Activated CD4-positive, CD25-positive, alpha-beta regulatory T cell treated with anti-CD3 and anti-CD28 coated beads, Interleukin-2, amount 50 U/mL, for 72 hours (primary cell): ENCODE measurements at regions not wholly inside any gene's neighbourhood (a gene's known extent, or its start where the extent isn't known, plus 50 kb on each side); places are given as distances from the start of the nearest gene placed in this dataset.

Experiments used
- DNase-seq: peaks from one replicate; pipeline ENCODE4 v3.0.0; 2021

DNA sequence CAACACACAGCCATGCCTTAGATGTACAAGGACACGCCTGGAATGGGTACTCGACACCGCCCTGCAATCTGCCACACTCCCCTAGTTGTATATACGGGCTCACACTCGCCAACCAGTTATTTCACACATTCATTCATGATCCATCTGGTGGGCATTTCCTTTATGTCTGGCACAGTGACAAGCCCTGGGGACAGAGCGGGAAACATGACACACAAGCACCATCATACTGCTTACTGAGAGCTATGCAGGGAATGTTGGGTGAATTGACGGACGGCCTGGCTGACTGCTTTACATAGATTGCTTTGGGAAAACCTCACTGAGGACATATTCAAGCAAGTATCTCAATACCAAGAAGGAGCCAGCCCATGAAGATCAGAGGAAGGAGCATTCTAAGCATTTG, 448.0 kb upstream of the SPRED2 start:
- no peak for DNase-seq

DNA sequence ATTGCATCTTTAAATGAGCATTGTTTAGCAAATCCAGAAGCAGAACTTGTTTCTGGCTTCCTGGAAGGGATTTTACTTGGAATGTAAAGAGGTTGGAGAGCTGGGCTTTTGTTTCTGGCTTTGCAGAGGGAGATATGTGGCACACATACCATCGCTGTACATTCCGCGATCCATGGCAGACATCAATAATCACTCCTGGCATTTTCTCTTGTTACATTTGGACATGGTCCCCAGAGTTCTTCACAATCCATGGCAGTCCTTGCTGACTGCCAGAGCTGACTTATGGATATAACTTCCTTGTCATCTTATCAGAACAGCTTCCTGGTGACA, 445.6 kb upstream of the SPRED2 start:
- no peak for DNase-seq

DNA sequence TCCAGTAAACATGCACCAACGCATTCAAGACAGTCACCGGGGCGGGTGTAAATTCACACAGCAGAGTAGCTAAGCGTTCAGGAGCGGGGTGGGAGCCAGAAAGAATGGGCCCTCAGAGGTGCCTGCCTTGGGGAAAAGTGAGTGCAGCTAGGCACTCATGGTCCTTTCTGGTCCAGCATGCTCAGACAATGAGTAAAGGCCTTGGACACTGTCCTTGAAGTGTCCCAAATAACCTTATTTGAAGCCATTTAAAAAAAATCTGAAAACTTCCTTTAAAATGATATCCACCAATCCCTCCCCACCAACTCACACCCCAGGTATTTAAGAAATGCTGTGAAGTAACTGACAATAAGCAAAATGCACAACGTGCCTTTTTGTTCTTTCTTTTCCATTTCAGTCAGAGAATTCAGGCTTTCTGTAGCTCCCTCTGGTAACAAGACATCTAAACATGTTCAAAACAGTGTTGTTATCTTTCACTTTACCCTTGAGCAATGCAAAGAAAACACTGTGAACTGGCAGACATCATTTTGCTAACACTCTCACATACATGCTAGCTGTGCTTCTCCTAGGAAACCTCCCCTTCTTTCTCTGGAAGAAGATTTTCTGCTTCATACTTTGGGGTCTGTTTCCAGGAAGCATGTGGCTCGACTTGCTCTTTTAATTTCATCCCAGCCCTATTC, 445.1 kb upstream of the SPRED2 start:
- DNase-seq: no peak

DNA sequence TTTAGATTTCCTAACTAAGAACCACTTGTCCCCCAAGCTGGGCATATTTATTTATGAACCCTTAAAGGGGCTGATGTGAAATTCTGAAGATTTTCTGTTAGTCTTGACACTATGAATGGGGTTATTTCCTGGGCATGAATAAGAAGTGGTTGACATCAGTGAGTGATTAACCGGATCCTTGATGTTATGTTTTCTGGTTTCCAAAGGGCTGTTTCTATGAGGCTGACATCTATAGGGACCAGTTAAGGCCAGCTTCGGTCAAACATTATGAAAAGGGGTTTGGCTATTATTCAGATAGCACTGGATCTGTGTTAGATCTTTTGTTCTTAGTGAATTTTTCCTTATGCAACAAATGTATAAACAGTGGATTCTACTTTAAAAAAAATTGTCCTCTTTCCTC, 443.7 kb upstream of the SPRED2 start:
- DNase-seq: no peak

DNA sequence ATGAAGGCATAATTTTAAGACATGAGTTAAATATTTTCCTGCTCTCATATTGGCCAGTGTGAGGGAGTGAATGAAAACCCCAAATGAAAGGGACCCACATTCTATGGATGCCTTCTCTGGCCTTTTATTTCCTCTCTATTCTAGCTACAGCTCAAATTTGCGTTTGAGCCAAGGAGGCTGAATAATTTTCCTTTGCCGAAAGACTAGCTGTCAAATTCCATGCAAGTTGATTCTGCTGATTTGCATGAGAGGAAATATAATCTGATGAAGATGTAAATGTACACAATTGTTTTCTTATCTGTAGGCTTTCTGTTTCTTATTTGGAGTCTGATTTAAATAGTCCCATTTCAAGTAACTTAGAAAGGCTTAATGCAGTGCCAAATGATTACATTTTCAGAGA, 438.4 kb upstream of the SPRED2 start:
- no peak for DNase-seq

DNA sequence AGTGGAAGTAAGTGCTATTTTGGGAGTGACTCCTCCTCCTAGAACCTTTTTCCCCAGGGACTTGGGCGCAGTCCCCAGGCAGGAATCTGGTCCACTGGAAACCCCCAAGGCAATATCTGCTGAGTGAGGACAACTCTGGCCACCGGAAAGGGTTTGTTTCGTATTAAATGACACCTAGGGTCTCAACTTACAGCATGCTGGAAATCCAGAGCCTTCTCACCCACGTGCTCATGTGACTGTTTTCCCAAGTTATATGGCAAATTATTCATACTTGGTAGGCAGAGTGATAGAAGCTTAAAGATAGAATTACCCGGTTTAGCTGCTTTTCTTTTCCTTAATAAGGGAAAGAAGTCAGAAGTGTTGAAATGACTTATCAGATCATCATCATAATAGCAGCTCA, 436.9 kb upstream of the SPRED2 start:
- DNase-seq: no peak

DNA sequence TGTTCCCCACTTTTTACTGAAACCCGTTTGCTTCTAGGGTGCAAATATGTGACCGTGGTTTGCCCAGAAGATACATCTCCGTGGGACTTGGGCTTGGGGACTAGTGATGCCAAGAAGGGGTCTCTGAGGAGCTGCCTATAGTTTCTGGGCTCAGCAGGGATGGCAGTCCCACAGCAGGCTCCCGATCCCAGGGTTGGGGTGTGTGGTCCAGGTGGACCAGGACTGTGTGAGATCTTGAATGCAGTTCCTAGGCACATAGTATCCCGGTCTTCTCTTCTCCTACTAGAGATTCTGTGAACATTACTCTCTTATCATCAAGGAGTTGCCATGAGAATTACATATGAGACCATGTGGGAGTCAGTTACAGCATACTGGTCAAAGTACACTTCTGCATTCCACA, 435.8 kb upstream of the SPRED2 start:
- DNase-seq: no peak

DNA sequence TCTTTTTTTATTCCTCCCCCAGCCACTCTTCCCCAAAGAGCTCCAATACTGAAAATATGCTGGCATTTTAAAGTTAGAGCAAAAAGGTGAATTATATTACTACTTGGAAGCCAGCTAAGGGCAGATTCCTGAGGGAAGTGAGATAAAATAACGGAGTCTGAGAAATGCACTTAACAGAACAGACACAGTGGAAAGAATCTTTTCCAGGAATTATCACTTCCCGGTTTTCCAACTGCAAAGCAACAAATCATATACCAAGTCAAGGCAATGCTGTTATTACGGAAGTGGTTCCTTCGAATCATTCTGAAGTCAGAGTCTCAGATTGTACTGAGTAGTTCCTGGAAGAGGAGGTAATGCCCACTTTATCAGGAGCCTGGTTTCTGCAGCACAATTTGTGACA, 435.0 kb upstream of the SPRED2 start:
- no peak for DNase-seq

DNA sequence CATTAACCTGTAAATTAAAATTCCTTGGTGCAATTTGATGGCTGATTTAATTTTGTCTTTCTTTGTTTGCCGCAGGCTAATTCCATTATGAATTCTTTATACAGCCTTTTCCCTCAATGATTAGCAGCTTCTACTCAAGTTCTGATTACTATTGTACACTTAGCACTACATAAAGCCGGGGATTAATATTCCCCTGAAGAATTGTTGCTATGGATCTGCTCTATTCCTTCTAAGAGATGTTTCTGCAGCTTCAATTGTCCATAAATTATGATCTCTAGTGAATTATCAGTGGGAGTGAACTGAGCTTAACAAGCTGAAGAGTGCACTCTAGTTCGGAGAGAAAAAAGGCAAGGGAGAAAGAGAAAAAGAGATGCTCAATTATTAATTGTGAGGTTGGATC, 433.7 kb upstream of the SPRED2 start:
- no peak for DNase-seq

DNA sequence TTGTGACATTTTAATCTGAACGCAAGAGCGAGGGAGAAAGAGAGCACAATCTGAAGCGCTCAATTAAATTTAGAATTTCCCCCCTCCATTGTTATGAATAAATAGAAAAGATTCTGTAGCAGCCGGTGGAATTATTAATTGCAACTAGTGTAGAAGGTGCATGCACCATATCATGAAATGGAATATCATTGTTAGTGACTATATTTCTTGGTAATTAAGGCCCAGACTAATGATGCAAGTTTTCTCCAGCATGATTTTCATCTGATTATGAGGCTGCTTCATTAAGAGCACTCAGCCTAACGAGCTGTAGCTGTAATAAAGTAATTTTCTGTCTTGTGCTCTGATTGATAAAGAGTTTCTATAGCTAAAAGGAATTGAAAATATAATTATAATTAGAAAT, 432.2 kb upstream of the SPRED2 start:
- DNase-seq: no peak

DNA sequence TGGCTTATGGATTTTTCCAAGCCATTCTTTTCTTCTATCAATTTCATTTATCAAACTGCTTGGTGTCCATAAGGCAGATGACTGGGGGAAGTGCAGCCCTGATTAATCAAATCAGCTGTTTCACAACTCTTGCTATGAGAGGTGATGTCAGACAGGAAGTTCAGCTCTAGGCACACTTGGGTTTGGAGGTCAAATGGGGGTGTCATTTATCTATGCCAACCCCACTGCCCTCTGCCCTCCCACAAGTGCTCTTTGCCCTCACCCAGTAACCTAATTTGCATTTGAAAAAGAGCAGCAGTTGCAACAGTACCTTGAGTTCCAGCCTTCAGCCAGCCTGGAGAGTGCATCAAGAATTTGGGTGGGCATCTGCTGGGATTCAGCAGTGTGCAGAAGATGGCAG, 431.3 kb upstream of the SPRED2 start:
- DNase-seq: no peak

DNA sequence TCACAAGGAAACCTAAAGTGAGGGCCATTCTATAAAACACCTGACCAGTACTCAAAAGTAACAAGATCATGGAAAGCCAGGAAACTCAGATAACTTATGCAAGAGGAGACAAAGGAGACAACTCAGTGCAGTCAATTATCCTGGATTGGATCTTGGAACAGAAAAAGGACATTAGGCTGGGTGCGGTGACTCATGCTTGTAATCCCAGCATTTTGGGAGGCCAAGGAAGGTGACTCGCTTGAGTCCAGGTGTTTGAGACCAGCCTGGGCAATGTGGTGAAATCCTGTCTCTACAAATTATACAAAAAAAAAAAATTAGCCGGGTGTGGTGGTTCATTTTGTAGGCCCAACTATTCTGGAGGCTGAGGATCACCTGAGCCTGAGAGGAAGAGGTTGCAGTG, 424.5 kb upstream of the SPRED2 start:
- no peak for DNase-seq

DNA sequence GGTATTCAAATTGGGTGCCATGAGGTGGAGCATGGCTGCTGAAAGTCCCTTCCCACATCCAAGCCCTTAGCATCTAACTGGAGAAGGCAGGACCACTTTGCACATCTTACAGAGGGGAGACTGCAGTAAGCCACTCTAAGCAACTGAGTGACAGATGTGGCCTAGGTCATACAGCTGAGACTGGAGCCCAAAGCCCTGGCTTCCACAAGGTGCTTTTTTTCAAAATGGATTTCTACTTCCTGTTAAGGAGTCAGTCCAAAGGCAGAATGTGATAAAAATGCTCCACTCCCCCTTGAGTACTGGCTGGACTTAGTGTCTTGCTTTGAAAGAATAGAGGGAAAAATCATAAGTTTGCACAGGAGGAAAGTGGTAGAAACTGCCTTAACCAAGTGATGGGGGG, 424.0 kb upstream of the SPRED2 start:
- DNase-seq: no peak

DNA sequence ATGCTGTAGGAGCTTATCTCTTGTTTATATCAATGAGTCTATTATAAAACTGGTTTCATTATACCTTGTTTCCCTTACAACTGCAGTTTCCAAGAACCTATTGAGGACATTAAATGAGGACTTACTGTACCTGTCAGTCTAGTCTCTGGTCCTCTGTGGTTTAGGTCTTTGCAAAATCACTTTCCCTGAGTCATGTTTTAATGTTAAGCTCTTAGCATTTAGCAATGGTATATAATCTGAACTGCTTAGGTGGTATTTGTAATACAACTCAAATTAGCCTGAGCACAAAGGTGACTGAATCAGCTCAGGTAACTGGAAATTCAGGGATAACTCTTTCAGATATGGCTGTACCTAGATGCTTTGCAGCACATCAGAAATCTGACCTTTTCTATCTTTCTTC, 418.3 kb upstream of the SPRED2 start:
- DNase-seq: no peak

DNA sequence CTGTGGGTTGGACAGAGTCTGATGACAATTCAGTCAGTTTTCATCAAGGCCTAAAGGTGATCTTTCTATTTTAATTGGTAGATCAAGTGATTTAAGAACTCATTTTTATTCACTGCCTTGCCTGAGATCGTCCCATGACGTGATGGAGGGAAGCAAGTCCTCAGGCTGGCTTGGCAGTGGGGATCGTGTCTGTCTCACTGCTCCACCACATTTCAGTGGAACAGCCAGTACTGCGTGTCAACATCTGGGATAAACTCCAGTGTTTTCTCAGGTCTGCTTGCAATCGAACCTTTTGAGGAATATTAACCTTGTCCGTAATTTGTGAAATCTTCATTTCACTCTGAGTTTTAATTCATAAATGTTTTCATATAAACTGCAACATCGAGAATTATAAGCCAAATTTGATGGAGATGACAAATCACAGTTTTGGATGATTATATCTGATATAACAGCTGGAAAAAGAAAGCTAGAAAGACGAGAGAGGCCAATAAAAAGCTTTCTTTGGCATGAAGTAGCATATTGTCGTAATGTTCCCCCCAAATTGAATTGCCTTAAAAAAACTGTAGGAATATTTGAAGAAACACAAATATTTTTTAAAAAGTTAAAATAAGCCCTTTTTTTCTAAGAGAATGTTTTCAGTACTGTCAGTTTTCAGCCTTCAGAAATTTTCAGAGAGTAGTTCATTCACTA, 414.7 kb upstream of the SPRED2 start:
- DNase-seq: no peak

DNA sequence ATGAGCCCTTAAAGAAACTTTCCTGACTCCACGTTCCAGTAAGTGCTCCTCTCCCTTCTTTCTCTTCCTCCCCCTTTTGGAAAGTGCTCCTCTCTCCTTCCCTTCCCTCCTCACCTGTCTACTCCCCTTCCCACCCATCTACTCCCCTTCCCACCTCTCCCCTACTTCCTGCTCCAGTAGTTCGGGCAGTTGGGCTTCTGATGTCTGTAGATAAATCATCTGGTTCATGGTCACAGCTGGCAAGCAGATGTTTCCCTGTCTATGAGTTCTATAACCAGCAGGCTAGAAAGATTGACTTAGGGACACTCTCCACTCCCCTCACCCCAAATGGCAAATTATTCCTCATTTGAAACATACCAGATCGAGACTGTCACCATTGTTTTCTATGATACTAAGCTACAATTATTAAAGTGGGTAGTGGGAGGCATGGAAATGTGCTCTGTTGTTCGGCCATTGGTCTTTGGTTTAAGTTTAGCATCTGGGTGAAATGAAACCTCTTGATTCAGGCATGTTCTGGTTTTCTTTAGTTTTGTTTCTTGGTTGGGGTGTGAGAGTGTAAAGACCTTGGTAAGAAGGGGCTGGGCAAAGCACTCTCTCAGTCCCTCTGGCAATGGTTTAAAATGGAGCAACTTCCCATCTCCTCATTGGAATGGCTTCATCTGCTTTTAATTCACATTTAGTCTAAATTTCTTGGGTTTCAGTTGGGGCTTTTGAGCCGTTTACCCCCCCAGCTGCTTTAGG, 413.2 kb upstream of the SPRED2 start:
- DNase-seq: no peak

DNA sequence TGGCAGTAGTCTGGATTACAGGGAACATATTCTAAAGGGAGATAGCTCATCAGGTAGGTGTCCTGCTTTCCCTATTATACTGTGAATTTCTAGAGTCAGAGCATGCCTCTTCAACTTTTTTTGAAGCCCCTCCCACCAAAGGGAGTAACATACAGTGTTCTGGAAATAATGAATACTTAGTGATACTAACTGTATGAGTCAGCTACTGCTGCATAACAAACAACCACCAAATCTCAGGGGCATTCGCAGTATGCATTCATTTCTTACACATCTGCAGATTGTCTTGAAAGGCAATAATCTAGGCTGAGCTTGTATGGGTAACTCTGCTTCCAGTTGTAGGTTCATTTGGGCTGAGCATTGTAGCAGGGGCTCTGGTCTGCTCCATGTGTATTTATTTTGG, 409.7 kb upstream of the SPRED2 start:
- DNase-seq: no peak

DNA sequence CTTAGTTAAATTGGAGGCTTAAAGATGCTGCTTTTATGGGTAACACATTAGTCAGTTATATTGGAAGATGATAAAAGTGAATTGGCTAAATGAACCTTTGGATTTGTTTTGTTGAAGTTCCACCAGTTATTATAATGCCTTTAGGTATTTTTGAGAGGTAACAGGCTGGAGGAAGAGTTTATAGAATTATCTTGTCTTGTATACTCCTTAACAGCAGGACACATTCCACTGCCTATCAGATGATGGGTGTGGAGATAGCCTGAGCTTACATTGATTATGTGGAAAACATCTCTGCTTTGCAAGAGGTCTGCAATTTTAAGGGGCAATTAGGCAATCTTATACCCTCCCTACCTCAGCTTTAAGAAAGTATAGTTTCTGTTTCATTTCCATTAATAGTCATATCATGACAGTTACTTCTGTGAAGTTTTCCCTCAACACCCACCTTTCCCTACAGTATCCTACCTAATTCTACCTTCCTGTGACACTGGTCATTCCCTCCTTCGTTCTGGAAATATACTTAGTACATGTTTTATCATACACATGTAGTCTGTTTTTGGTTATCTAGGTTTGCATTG, 403.7 kb upstream of the SPRED2 start:
- no peak for DNase-seq

DNA sequence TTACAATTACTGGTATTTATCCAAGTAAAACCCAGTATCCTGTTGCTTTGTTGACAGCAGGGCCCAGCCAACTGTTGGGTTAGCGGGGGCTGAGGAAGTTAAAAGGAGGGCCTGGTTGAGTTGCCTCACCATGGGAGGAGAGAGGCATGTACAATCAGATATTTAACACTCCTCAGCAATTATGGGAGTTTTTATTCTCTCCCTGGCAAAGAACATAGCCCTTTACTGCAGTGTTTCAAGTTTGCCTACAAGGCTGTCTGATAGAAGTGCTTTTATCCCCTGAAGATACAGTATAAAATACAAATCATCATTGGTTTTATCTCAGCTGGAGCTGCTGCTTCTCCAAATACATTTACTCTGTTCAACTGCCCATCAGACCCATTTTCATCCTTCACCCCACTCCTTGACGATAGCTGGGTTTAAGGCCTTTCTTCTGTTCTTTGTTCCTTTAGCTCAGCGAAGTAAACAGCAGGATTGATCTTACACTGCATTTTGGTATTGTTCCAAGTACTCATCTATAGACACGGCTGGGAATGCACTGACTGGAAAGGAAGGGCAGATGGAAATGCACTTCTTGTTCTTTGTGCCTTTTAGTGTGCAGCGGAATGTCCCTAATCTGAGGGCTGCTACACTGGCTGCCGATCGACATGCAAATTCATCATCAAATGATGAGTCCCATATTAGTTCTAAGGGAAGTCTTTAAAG, 402.5 kb upstream of the SPRED2 start:
- DNase-seq: no peak

DNA sequence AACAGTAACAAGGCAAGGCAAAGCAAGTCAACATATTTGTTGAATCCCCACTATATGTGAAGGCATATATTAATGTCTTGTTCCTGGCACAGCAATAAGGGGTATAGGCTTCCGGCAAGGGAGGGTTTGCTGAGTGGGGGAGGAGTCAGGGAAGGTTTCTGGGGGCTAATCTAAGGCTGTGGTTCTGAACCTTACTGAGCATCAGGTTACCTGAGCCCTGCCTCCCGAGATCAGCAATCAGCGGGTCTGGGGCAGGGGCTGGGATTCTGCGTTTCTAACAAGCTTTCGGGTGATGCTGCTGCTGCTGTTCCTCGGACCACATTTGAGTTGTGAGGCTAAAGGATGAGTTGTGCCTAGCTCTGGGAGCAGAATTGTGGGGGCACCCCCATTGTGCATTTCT, 401.7 kb upstream of the SPRED2 start:
- DNase-seq: no peak

DNA sequence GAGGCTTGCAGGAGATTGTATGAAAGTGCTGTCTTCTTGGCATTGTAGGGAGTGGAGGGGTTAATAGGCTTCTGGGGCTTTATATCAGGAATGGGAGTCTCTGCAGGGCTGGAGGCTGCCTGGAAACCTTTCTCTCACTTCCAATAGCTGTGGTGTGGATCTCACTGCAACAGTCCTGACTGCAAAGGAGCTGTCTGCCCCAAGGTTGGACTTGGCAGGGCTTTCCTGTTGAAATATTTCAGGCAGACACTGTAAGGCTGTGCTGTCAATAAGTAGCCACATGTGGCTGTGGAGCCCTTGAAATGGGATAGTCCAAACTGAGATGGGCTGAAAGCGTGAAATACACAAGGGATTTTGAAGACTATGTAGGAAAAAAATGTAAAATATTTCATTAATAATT, 399.1 kb upstream of the SPRED2 start:
- no peak for DNase-seq

DNA sequence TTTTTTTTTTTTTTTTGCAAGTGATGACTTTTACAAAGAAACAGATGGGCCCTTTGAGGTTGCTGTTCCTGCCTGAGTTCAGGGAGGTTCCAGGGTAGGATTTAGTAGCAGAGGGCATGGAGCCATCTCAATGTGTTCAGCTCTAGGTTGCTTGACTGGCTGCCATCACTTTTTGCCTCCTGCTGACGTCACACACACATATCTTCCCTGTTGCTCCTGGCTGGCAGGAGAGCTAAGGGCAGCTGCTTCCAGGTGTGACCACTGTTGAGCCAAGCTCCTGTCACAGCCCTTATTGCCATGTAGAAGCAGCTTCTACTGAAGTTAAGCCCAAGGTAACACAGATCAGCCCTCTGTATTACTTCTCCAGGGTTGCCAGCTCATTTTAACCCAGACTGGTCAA, 394.2 kb upstream of the SPRED2 start:
- no peak for DNase-seq

DNA sequence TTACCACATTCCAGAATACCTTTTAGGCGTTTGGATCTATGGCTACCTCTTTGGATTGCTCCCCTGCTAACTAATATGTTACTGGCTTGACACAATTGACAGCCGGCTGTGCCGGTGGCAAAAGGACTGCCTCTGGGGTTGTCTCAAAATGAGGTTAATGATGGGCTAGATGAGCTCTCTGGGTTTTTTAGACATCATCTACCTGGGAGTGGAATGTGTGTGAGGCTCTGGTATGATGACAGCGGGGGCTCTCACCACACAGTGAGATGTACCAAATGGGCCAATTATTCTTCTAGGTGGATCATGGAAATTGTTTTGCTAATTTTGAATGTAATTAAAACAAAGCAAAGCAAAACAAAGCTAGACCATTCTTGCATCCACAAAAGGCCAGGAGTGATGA, 391.1 kb upstream of the SPRED2 start:
- DNase-seq: no peak

DNA sequence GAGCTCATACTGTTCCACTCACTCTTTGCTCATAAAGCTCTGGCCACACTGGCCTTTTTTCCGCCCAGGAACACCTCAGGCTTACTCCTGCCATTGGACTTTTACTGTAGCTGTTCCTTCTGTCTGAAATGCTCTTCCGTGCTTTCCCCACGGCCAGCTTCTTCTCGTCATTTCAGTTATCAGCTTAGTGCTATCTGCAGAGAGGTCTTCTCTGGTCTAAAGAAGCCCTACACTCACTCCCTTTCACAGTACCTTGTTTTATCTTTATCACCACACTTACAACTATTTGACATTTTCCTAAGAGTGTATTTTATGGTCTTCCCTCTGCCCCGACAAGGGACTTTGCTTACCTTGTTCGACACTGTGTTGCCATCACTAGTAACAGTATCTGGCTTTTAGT, 388.1 kb upstream of the SPRED2 start:
- DNase-seq: no peak
